ENCODE measurements at regions not wholly inside any gene's neighbourhood (a gene's known extent, or its start where the extent isn't known, plus 50 kb on each side); places are given as distances from the start of the nearest gene placed in this dataset.

- no peak for TF ChIP-seq POLR2A (IDR thresholded peaks at IDR 0.05)
- TF ChIP-seq, protein P1, sequence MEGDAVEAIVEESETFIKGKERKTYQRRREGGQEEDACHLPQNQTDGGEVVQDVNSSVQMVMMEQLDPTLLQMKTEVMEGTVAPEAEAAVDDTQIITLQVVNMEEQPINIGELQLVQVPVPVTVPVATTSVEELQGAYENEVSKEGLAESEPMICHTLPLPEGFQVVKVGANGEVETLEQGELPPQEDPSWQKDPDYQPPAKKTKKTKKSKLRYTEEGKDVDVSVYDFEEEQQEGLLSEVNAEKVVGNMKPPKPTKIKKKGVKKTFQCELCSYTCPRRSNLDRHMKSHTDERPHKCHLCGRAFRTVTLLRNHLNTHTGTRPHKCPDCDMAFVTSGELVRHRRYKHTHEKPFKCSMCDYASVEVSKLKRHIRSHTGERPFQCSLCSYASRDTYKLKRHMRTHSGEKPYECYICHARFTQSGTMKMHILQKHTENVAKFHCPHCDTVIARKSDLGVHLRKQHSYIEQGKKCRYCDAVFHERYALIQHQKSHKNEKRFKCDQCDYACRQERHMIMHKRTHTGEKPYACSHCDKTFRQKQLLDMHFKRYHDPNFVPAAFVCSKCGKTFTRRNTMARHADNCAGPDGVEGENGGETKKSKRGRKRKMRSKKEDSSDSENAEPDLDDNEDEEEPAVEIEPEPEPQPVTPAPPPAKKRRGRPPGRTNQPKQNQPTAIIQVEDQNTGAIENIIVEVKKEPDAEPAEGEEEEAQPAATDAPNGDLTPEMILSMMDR (IDR thresholded peaks at IDR 0.05), result no peak
These were observed 141.7 kb downstream of the GPCPD1 start for GRCh38 chr20:5469111-5469510.
